HepG2 (cell line): ENCODE measurements at regions not wholly inside any gene's neighbourhood (a gene's known extent, or its start where the extent isn't known, plus 50 kb on each side); places are given as distances from the start of the nearest gene placed in this dataset.

Experiments used
- CHCHD3 ChIP-seq: sonication (generic); formaldehyde crosslinking; IDR thresholded peaks from 2 replicates; pipeline ENCODE4 v1.8.0; 2022; ENCODE audit warnings: mild to moderate bottlenecking, missing genetic modification reagents, moderate library complexity
- DBP ChIP-seq: sonication (generic); formaldehyde crosslinking; IDR thresholded peaks from 2 replicates; pipeline ENCODE4 v1.4.0; 2020; ENCODE audit warnings: missing genetic modification reagents; ENCODE audit errors: not compliant biosample characterization
- DR1 ChIP-seq: sonication (generic); formaldehyde crosslinking; IDR thresholded peaks from 2 replicates; pipeline ENCODE4 v1.8.0; 2021; ENCODE audit warnings: mild to moderate bottlenecking, missing genetic modification reagents, inconsistent platforms
- FOXK1 ChIP-seq: sonication (generic); formaldehyde crosslinking; IDR thresholded peaks from 2 replicates; pipeline ENCODE4 v1.4.0; 2020; ENCODE audit warnings: low read depth, missing genetic modification reagents, borderline replicate concordance
- FOXP1 ChIP-seq, 2 experiments: fragments of 450-650 bp in 1 of 2; IDR thresholded peaks; 2 replicates each; pipeline ENCODE4 v1.6.1; 2017 to 2018; ENCODE audit warnings: antibody characterized with exemption in 1 of 2
- HNF4A ChIP-seq: sonication (generic); formaldehyde crosslinking; IDR thresholded peaks from 2 replicates; pipeline ENCODE4 v1.4.0; 2020; ENCODE audit warnings: missing genetic modification reagents
- HNRNPUL1 ChIP-seq: fragments of 200-400 bp; formaldehyde crosslinking; IDR thresholded peaks from 2 replicates; pipeline ENCODE4 v1.6.1; 2017; ENCODE audit warnings: low read depth, mild to moderate bottlenecking, low read length, moderate library complexity
- IRF9 ChIP-seq: sonication (generic); formaldehyde crosslinking; IDR thresholded peaks from 2 replicates; pipeline ENCODE4 v1.8.0; 2022; ENCODE audit warnings: missing genetic modification reagents, mild to moderate bottlenecking, borderline replicate concordance
- MXD4 ChIP-seq: IDR thresholded peaks from 2 replicates; pipeline ENCODE4 v1.6.1; 2016; ENCODE audit warnings: mild to moderate bottlenecking, missing biosample characterization, missing genetic modification reagents
- NCOA1 ChIP-seq: sonication (generic); formaldehyde crosslinking; IDR thresholded peaks from 2 replicates; pipeline ENCODE4 v1.9.0; 2021; ENCODE audit warnings: missing genetic modification reagents
- PCBP2 ChIP-seq: fragments of 200-400 bp; formaldehyde crosslinking; optimal IDR thresholded peaks from 2 replicates; pipeline ENCODE3; 2018; ENCODE audit warnings: low read length, low read depth; ENCODE audit not compliant: poor library complexity, severe bottlenecking
- POGK ChIP-seq: sonication (generic); formaldehyde crosslinking; conservative IDR thresholded peaks from 2 replicates; pipeline ENCODE4 v1.8.0; 2022; ENCODE audit warnings: mild to moderate bottlenecking, moderate library complexity, missing genetic modification reagents
- RAD51 ChIP-seq: fragments of 450-650 bp; IDR thresholded peaks from 2 replicates; pipeline ENCODE4 v1.6.1; 2016; ENCODE audit warnings: borderline replicate concordance
- SMAD3 ChIP-seq: sonication (generic); formaldehyde crosslinking; IDR thresholded peaks from 2 replicates; pipeline ENCODE4 v1.4.0; 2020; ENCODE audit warnings: missing genetic modification reagents
- SMARCE1 ChIP-seq: fragments of 450-650 bp; IDR thresholded peaks from 2 replicates; pipeline ENCODE4 v1.6.1; 2017; ENCODE audit warnings: borderline replicate concordance
- ZBTB4 ChIP-seq: sonication (generic); formaldehyde crosslinking; IDR thresholded peaks from 2 replicates; pipeline ENCODE4 v1.4.0; 2020; ENCODE audit warnings: missing genetic modification reagents, mild to moderate bottlenecking, borderline replicate concordance
- ZNF207 ChIP-seq: fragments of 450-650 bp; IDR thresholded peaks from 2 replicates; pipeline ENCODE4 v1.6.1; 2016; ENCODE audit warnings: antibody characterized with exemption, borderline replicate concordance
- ZNF251 ChIP-seq: sonication (generic); formaldehyde crosslinking; IDR thresholded peaks from 2 replicates; pipeline ENCODE4 v1.9.0; 2021; ENCODE audit warnings: mild to moderate bottlenecking, missing genetic modification reagents
- ZNF558 ChIP-seq: sonication (generic); formaldehyde crosslinking; IDR thresholded peaks from 2 replicates; pipeline ENCODE4 v1.9.0; 2022; ENCODE audit warnings: mild to moderate bottlenecking, missing genetic modification reagents, borderline replicate concordance
- ZNF644 ChIP-seq: IDR thresholded peaks from 2 replicates; pipeline ENCODE4 v1.6.1; 2016; ENCODE audit warnings: low read depth
- ZNF652 ChIP-seq: IDR thresholded peaks from 2 replicates; pipeline ENCODE4 v1.6.1; 2016; ENCODE audit warnings: low read depth, borderline replicate concordance
- ZNF749 ChIP-seq: sonication (generic); formaldehyde crosslinking; IDR thresholded peaks from 2 replicates; pipeline ENCODE4 v1.8.0; 2022; ENCODE audit warnings: mild to moderate bottlenecking, missing genetic modification reagents, moderate library complexity, borderline replicate concordance
- ZSCAN30 ChIP-seq: sonication (generic); formaldehyde crosslinking; IDR thresholded peaks from 2 replicates; pipeline ENCODE4 v1.5.0; 2020; ENCODE audit warnings: mild to moderate bottlenecking, missing genetic modification reagents

GRCh38 chr2:234863043-234863934 is 88.5 kb upstream of the SH3BP4 start (continued):
- TF ChIP-seq DBP (no peak), SMARCE1 (no peak), ZNF644 (CRISPR knock-in tag) (peak; percentile 89), POGK (CRISPR knock-in tag) (no peak), RAD51 (peak; percentile 90; the same call in 1 of the 2 replicates), ZSCAN30 (CRISPR knock-in tag) (no peak), HNF4A (CRISPR knock-in tag) (peak; percentile 71), FOXP1 (IDR thresholded peaks at IDR 0.05) (no peak), FOXP1 (CRISPR knock-in tag; IDR thresholded peaks at IDR 0.05) (peak; percentile 38; the same call in 1 of the 2 replicates), DR1 (CRISPR knock-in tag) (no peak), ZNF652 (CRISPR knock-in tag) (no peak), ZNF207 (no peak), ZNF558 (CRISPR knock-in tag) (no peak; the same call in 1 of the 2 replicates), ZNF251 (no peak), FOXK1 (CRISPR knock-in tag) (peak; percentile 72; the same call in 1 of the 2 replicates), HNRNPUL1 (no peak), IRF9 (CRISPR knock-in tag) (no peak), ZNF749 (CRISPR knock-in tag) (no peak), PCBP2 (no peak), MXD4 (CRISPR knock-in tag) (peak; percentile 74), CHCHD3 (CRISPR knock-in tag) (no peak), NCOA1 (CRISPR knock-in tag) (no peak), ZBTB4 (CRISPR knock-in tag) (peak; percentile 88; the same call in 1 of the 2 replicates), SMAD3 (CRISPR knock-in tag) (peak; percentile 74; the same call in 1 of the 2 replicates)
